HL-60/S4 (cell line): ENCODE measurements at regions not wholly inside any gene's neighbourhood (a gene's known extent, or its start where the extent isn't known, plus 50 kb on each side); places are given as distances from the start of the nearest gene placed in this dataset.
"Not testable (repeated sequence)": the region's sequence is repeated elsewhere in the genome, so short reads cannot be mapped to it uniquely, and the experiment has no call there.

ENCODE experiments used
- in situ Hi-C: fragments of 300-500 bp; cut with MboI; formaldehyde crosslinking; loops from 2 replicates; pipeline ENCODE4 v1.14.3; 2022; ENCODE audit warnings: low sequenced_read_pairs

- in situ Hi-C loops = no loop called here
Measured at GRCh38 chr15:81828135-81828534, 217.7 kb downstream of the MEX3B start.

GRCh38 chr15:81825136-81825535 is 220.7 kb downstream of the MEX3B start:
- in situ Hi-C loops = no loop called here

- in situ Hi-C loops = not testable (repeated sequence)
Measured at GRCh38 chr15:81822587-81822986, 223.2 kb downstream of the MEX3B start.

GRCh38 chr15:81819924-81820635 is 225.7 kb downstream of the MEX3B start:
- in situ Hi-C loops = no loop called here

- in situ Hi-C loops = no loop called here
Measured at GRCh38 chr15:81814882-81815455, 230.8 kb downstream of the MEX3B start.

- in situ Hi-C loops = no loop called here
Measured at GRCh38 chr15:81813215-81813614, 232.6 kb downstream of the MEX3B start.

GRCh38 chr15:81812456-81812855 is 233.4 kb downstream of the MEX3B start:
- in situ Hi-C loops = no loop called here

GRCh38 chr15:81811736-81812135 is 234.1 kb downstream of the MEX3B start:
- in situ Hi-C loops = no loop called here

GRCh38 chr15:81809543-81809942 is 236.3 kb downstream of the MEX3B start:
- in situ Hi-C loops = no loop called here

GRCh38 chr15:81807806-81808205 is 238.0 kb downstream of the MEX3B start:
- in situ Hi-C loops = no loop called here

GRCh38 chr15:81807186-81807585 is 238.6 kb downstream of the MEX3B start:
- in situ Hi-C loops = no loop called here

GRCh38 chr15:81795899-81796298 is 249.9 kb downstream of the MEX3B start:
- in situ Hi-C loops = no loop called here

- in situ Hi-C loops = no loop called here
Measured at GRCh38 chr15:81792646-81793045, 253.2 kb downstream of the MEX3B start.

GRCh38 chr15:81791322-81791721 is 254.5 kb downstream of the MEX3B start:
- in situ Hi-C loops = not testable (repeated sequence)

GRCh38 chr15:81789403-81789802 is 256.4 kb downstream of the MEX3B start:
- in situ Hi-C loops = no loop called here

GRCh38 chr15:81786776-81787175 is 259.0 kb downstream of the MEX3B start:
- in situ Hi-C loops = no loop called here

- in situ Hi-C loops = no loop called here
Measured at GRCh38 chr15:81785679-81786078, 260.1 kb downstream of the MEX3B start.

- in situ Hi-C loops = no loop called here
Measured at GRCh38 chr15:81785181-81785580, 260.6 kb downstream of the MEX3B start.

- in situ Hi-C loops = no loop called here
Measured at GRCh38 chr15:81784751-81785150, 261.1 kb downstream of the MEX3B start.

- in situ Hi-C loops = no loop called here
Measured at GRCh38 chr15:81783586-81783985, 262.2 kb downstream of the MEX3B start.

- in situ Hi-C loops = no loop called here
Measured at GRCh38 chr15:81783076-81783475, 262.7 kb downstream of the MEX3B start.

- in situ Hi-C loops = no loop called here
Measured at GRCh38 chr15:81781395-81781794, 264.4 kb downstream of the MEX3B start.

- in situ Hi-C loops = no loop called here
Measured at GRCh38 chr15:81780966-81781365, 264.9 kb downstream of the MEX3B start.
